HCT116 (cell line): ENCODE measurements at regions not wholly inside any gene's neighbourhood (a gene's known extent, or its start where the extent isn't known, plus 50 kb on each side); places are given as distances from the start of the nearest gene placed in this dataset.

Experiments used
- ATAC-seq: fragments of 200-7000 bp; cut with Tn5 transposase; 2 replicates; pipeline ENCODE4 v1.9.1; 2020; ENCODE audit warnings: mild to moderate bottlenecking, moderate library complexity
- BruUV-seq: library from RNA; stranded (reverse); fragments of 400-500 nt; replicated peaks from 2 replicates; lab custom pipeline; 2021; lab: Mats Ljungman, UMichigan
- CTCF ChIA-PET: fragments of 300-600 bp; sonication (Branson Sonifier 250); formaldehyde crosslinking; loops from one replicate; lab custom pipeline; 2021; ENCODE audit warnings: antibody characterized with exemption; lab: Charles Lee
- POLR2A ChIA-PET: fragments of 300-600, 350-600 bp; sonication (Branson Sonifier 250); formaldehyde crosslinking; loops from one replicate; lab custom pipeline; 2021; ENCODE audit warnings: antibody characterized with exemption; lab: Charles Lee
- RAD21 ChIA-PET, 2 experiments: fragments of 300-600 bp; sonication (Branson Sonifier 250); formaldehyde crosslinking; loops; one replicate each; lab custom pipeline; 2023; ENCODE audit warnings: low total read pairs in 2 of 2; ENCODE audit not compliant: uncharacterized antibody in 2 of 2, unreplicated experiment in 2 of 2, low non-redundant PET in 1 of 2; lab: Charles Lee
- DNase-seq: peaks from one replicate; pipeline ENCODE4 v3.0.0-alpha.2; 2010; ENCODE audit warnings: low read depth, low spot score
- H2AFZ ChIP-seq: fragments of 200-600 bp; shearing (Covaris generic), sonication (generic); 2 replicates; pipeline ENCODE4 v1.6.1; 2017; ENCODE audit warnings: low read depth, mixed run types, mixed read lengths, antibody characterized with exemption, low read length; ENCODE audit not compliant: poor library complexity, severe bottlenecking
- H3K27ac ChIP-seq: 2 replicates; pipeline ENCODE4 v1.5.1; 2012; ENCODE audit warnings: low read depth, low read length
- H3K27me3 ChIP-seq: fragments of 200-600 bp; sonication (generic); 2 replicates; pipeline ENCODE4 v1.6.1; 2016; ENCODE audit warnings: mixed run types, low read length, mixed read lengths; ENCODE audit not compliant: insufficient read depth
- H3K36me3 ChIP-seq, 2 experiments: fragments of 200-500 bp in 1 of 2; fragments of 200-600 bp in 1 of 2; sonication (Bioruptor generic) in 1 of 2; sonication (generic) in 1 of 2; 2 replicates each; pipeline versions ENCODE4 v1.5.1 to v1.6.1; 2014 to 2016; ENCODE audit warnings: low read length in 2 of 2, inconsistent platforms in 1 of 2, mixed read lengths in 1 of 2, mixed run types in 1 of 2; ENCODE audit not compliant: insufficient read depth in 2 of 2, control insufficient read depth in 1 of 2
- H3K4me1 ChIP-seq, 2 experiments: fragments of 200-600 bp in 1 of 2; sonication (generic) in 1 of 2; 2 replicates each; pipeline versions ENCODE4 v1.5.1 to v1.6.1; 2012 to 2017; ENCODE audit warnings: low read length in 2 of 2, inconsistent platforms in 1 of 2, mild to moderate bottlenecking in 1 of 2, mixed read lengths in 1 of 2, mixed run types in 1 of 2, moderate library complexity in 1 of 2; ENCODE audit not compliant: insufficient read depth in 2 of 2, control insufficient read depth in 1 of 2
- H3K4me2 ChIP-seq: fragments of 200-600 bp; sonication (generic); 2 replicates; pipeline ENCODE4 v1.6.1; 2017; ENCODE audit warnings: mixed run types, low read length, mixed read lengths
- H3K4me3 ChIP-seq, 2 experiments: fragments of 200-600 bp in 1 of 2; sonication (generic) in 1 of 2; replicated peaks in 1 of 2; 2 replicates each; pipeline ENCODE4 v1.5.1; 2011 to 2016; ENCODE audit warnings: low read length in 2 of 2, control low read depth in 1 of 2, low read depth in 1 of 2, mild to moderate bottlenecking in 1 of 2, mixed read lengths in 1 of 2, mixed run types in 1 of 2
- H3K79me2 ChIP-seq: fragments of 200-600 bp; sonication (generic); 2 replicates; pipeline ENCODE4 v1.6.1; 2017; ENCODE audit warnings: mild to moderate bottlenecking, mixed run types, low read length, moderate library complexity, mixed read lengths; ENCODE audit not compliant: insufficient read depth
- H3K9ac ChIP-seq: fragments of 200-600 bp; sonication (generic); 2 replicates; pipeline ENCODE4 v1.6.1; 2016; ENCODE audit warnings: low read length, mixed read lengths
- H3K9me2 ChIP-seq: fragments of 200-600 bp; sonication (generic), shearing (Covaris generic); 2 replicates; pipeline ENCODE4 v1.6.1; 2017; ENCODE audit warnings: mixed run types, mild to moderate bottlenecking, moderate library complexity; ENCODE audit not compliant: insufficient read depth
- H3K9me3 ChIP-seq, 2 experiments: fragments of 200-500 bp in 1 of 2; fragments of 200-600 bp in 1 of 2; sonication (Bioruptor generic) in 1 of 2; sonication (generic) in 1 of 2; 2 replicates each; pipeline ENCODE4 v1.6.1; 2014 to 2017; ENCODE audit warnings: low read length in 2 of 2, mixed read lengths in 2 of 2, inconsistent platforms in 1 of 2, low read depth in 1 of 2, mild to moderate bottlenecking in 1 of 2, mixed run types in 1 of 2, moderate library complexity in 1 of 2; ENCODE audit not compliant: control insufficient read depth in 1 of 2, insufficient read depth in 1 of 2
- H4K20me1 ChIP-seq: fragments of 200-600 bp; sonication (generic), shearing (Covaris generic); 2 replicates; pipeline ENCODE4 v1.6.1; 2017; ENCODE audit warnings: mixed run types, mild to moderate bottlenecking, moderate library complexity; ENCODE audit not compliant: insufficient read depth
- ATF3 ChIP-seq: IDR thresholded peaks from 2 replicates; pipeline ENCODE4 v1.6.1; 2012
- EZH2 ChIP-seq: fragments of 200-600 bp; sonication (generic); IDR thresholded peaks from 2 replicates; pipeline ENCODE4 v1.6.1; 2017; ENCODE audit warnings: antibody characterized with exemption, mixed run types
- JUND ChIP-seq: IDR thresholded peaks from 2 replicates; pipeline ENCODE4 v1.6.1; 2012
- POLR2AphosphoS5 ChIP-seq: IDR thresholded peaks from 2 replicates; pipeline ENCODE4 v1.6.1; 2011; ENCODE audit warnings: mild to moderate bottlenecking, low read depth, low read length, moderate library complexity
- SRF ChIP-seq: IDR thresholded peaks from 2 replicates; pipeline ENCODE4 v1.6.1; 2012; ENCODE audit warnings: low read depth
- ZFX ChIP-seq: fragments of 450-650 bp; IDR thresholded peaks from 2 replicates; pipeline ENCODE4 v1.6.1; 2017
- ZNF274 ChIP-seq: fragments of 200-500 bp; sonication (Bioruptor generic); IDR thresholded peaks from 2 replicates; pipeline ENCODE4 v1.6.1; 2014; ENCODE audit warnings: mild to moderate bottlenecking, low read depth, low read length, inconsistent platforms
- intact Hi-C: fragments of 100-400 bp; cut with micrococcal nuclease; formaldehyde crosslinking; loops from 2 replicates; pipeline ENCODE4 v1.10.0; 2022
- TF ChIP-seq, protein P1 (sequence below): IDR thresholded peaks from 2 replicates; pipeline ENCODE4 v1.6.1; 2012; ENCODE audit warnings: low read depth
- TF ChIP-seq, protein P2 (sequence below), 3 experiments: fragments of 200-600 bp in 1 of 3; sonication (generic) in 1 of 3; IDR thresholded peaks in 2 of 3; conservative IDR thresholded peaks in 1 of 3; 2 replicates each; pipeline ENCODE4 v1.5.1; 2012 to 2017; ENCODE audit warnings: low read depth in 2 of 3, low read length in 2 of 3, antibody characterized with exemption in 1 of 3, borderline replicate concordance in 1 of 3, control low read depth in 1 of 3, mild to moderate bottlenecking in 1 of 3, mixed read lengths in 1 of 3, mixed run types in 1 of 3, moderate library complexity in 1 of 3; ENCODE audit not compliant: insufficient read depth in 1 of 3
- TF ChIP-seq, protein P3 (sequence below): IDR thresholded peaks from 2 replicates; pipeline ENCODE4 v1.6.1; 2011; ENCODE audit warnings: mild to moderate bottlenecking, low read length, moderate library complexity; ENCODE audit not compliant: insufficient replicate concordance; ENCODE audit errors: extremely low read depth
- TF ChIP-seq, protein P4 (sequence below): IDR thresholded peaks from 2 replicates; pipeline ENCODE4 v1.6.1; 2012

DNA sequence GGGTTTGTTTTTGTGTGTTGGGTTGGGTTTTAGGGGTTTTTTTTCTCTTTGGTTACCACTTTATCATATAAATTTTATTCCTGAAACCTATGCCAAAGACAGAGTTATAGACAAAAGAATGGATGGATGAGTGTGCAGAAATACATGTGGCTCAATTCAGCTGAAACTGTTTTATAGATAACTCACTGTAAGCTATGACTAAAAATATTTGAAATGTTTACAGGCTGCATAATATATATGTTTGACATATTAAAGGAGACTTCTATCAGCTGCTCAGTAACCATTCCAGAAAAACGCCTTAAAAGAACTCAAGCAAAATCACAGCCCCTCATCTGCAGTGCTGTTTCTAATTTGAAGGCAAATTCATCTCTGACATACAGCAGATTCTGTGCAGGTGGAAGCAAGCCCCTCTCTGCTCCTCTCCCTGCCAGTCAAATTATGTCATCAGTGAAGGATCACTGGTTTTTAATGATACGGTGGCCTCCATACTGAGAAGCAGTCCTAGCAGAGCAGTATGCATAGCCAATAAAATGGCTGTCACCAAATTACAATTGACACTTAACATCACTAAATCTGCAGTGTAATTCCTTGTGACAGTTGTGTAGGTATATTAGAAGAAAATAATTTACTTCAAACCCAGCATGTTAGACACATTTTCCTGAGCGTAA lies 301.6 kb downstream of the NR2F1-AS1 start:
- no peaks in the 10 kb centered on the region for H4K20me1 ChIP-seq
- no peak overlapping the region for H3K9ac ChIP-seq
- RAD21 ChIA-PET, result no interaction called here
- H3K9me3 ChIP-seq, result no peaks in the 10 kb centered on the region
- H2AFZ ChIP-seq, result no peak overlapping the region
- no peaks in the 10 kb centered on the region for H3K36me3 ChIP-seq
- TF ChIP-seq ZFX, result no peak
- TF ChIP-seq, protein P1, sequence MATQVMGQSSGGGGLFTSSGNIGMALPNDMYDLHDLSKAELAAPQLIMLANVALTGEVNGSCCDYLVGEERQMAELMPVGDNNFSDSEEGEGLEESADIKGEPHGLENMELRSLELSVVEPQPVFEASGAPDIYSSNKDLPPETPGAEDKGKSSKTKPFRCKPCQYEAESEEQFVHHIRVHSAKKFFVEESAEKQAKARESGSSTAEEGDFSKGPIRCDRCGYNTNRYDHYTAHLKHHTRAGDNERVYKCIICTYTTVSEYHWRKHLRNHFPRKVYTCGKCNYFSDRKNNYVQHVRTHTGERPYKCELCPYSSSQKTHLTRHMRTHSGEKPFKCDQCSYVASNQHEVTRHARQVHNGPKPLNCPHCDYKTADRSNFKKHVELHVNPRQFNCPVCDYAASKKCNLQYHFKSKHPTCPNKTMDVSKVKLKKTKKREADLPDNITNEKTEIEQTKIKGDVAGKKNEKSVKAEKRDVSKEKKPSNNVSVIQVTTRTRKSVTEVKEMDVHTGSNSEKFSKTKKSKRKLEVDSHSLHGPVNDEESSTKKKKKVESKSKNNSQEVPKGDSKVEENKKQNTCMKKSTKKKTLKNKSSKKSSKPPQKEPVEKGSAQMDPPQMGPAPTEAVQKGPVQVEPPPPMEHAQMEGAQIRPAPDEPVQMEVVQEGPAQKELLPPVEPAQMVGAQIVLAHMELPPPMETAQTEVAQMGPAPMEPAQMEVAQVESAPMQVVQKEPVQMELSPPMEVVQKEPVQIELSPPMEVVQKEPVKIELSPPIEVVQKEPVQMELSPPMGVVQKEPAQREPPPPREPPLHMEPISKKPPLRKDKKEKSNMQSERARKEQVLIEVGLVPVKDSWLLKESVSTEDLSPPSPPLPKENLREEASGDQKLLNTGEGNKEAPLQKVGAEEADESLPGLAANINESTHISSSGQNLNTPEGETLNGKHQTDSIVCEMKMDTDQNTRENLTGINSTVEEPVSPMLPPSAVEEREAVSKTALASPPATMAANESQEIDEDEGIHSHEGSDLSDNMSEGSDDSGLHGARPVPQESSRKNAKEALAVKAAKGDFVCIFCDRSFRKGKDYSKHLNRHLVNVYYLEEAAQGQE, result no peak
- no peak for TF ChIP-seq POLR2AphosphoS5
- H3K4me1 ChIP-seq, result peaks cover 0 to 3% of the 10 kb centered on the region in 2 experiments; a peak in 1 of 4 replicates
- H3K79me2 ChIP-seq, result no peaks in the 10 kb centered on the region
- no peak overlapping the region for H3K4me3 ChIP-seq
- no peaks in the 10 kb centered on the region for H3K27me3 ChIP-seq
- POLR2A ChIA-PET, result no interaction called here
- no peak overlapping the region for H3K27ac ChIP-seq
- no peaks in the 10 kb centered on the region for H3K9me2 ChIP-seq
- H3K4me2 ChIP-seq, result no peak overlapping the region
- no TSS peak for BruUV-seq
- ATAC-seq (no peak), DNase-seq (no peak)
- intact Hi-C loops, result no loop called here
- CTCF ChIA-PET, result no interaction called here

- DNase-seq (no peak), ATAC-seq (no peak)
- H3K79me2 ChIP-seq, result no peaks in the 10 kb centered on the region
- no peaks in the 10 kb centered on the region for H3K27me3 ChIP-seq
- no peaks in the 10 kb centered on the region for H3K36me3 ChIP-seq
- ChIA-PET POLR2A (interaction anchor here (0.6 kb wide), 1 partner anchor 1898 kb away, joined by 4 read pairs; no protein-coding TSS in a partner anchor), CTCF (no interaction called here), RAD21 (no interaction called here)
- no peak overlapping the region for H3K9ac ChIP-seq
- intact Hi-C loops, result no loop called here
- no peaks in the 10 kb centered on the region for H3K9me3 ChIP-seq
- H3K4me1 ChIP-seq, result peaks cover 0 to 7% of the 10 kb centered on the region in 2 experiments; a peak in 1 of 4 replicates
- no peaks in the 10 kb centered on the region for H3K9me2 ChIP-seq
- H4K20me1 ChIP-seq, result no peaks in the 10 kb centered on the region
- BruUV-seq, result no TSS peak
- no peak overlapping the region for H3K4me2 ChIP-seq
- H3K27ac ChIP-seq, result no peak overlapping the region
- no peak overlapping the region for H3K4me3 ChIP-seq
- no peak overlapping the region for H2AFZ ChIP-seq
- TF ChIP-seq EZH2 (no peak), ZFX (no peak), SRF (no peak), ATF3 (no peak), ZNF274 (no peak), JUND (no peak)
- TF ChIP-seq, protein P2, sequence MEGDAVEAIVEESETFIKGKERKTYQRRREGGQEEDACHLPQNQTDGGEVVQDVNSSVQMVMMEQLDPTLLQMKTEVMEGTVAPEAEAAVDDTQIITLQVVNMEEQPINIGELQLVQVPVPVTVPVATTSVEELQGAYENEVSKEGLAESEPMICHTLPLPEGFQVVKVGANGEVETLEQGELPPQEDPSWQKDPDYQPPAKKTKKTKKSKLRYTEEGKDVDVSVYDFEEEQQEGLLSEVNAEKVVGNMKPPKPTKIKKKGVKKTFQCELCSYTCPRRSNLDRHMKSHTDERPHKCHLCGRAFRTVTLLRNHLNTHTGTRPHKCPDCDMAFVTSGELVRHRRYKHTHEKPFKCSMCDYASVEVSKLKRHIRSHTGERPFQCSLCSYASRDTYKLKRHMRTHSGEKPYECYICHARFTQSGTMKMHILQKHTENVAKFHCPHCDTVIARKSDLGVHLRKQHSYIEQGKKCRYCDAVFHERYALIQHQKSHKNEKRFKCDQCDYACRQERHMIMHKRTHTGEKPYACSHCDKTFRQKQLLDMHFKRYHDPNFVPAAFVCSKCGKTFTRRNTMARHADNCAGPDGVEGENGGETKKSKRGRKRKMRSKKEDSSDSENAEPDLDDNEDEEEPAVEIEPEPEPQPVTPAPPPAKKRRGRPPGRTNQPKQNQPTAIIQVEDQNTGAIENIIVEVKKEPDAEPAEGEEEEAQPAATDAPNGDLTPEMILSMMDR (IDR thresholded peaks at IDR 0.05 in 2 of 3, conservative IDR thresholded peaks at IDR 0.05 in 1 of 3; ENCODE audit: borderline replicate concordance in 1 of 3, insufficient read depth in 1 of 3, low read depth in 2 of 3, low read length in 2 of 3), result no peak
- TF ChIP-seq, protein P3, sequence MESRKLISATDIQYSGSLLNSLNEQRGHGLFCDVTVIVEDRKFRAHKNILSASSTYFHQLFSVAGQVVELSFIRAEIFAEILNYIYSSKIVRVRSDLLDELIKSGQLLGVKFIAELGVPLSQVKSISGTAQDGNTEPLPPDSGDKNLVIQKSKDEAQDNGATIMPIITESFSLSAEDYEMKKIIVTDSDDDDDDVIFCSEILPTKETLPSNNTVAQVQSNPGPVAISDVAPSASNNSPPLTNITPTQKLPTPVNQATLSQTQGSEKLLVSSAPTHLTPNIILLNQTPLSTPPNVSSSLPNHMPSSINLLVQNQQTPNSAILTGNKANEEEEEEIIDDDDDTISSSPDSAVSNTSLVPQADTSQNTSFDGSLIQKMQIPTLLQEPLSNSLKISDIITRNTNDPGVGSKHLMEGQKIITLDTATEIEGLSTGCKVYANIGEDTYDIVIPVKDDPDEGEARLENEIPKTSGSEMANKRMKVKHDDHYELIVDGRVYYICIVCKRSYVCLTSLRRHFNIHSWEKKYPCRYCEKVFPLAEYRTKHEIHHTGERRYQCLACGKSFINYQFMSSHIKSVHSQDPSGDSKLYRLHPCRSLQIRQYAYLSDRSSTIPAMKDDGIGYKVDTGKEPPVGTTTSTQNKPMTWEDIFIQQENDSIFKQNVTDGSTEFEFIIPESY, result no peak
- TF ChIP-seq, protein P4, sequence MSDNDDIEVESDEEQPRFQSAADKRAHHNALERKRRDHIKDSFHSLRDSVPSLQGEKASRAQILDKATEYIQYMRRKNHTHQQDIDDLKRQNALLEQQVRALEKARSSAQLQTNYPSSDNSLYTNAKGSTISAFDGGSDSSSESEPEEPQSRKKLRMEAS, result no peak
Measured at GRCh38 chr5:93278896-93279295, 302.1 kb downstream of the NR2F1-AS1 start.
